ENCODE measurements at regions not wholly inside any gene's neighbourhood (a gene's known extent, or its start where the extent isn't known, plus 50 kb on each side); places are given as distances from the start of the nearest gene placed in this dataset.
"Not testable (repeated sequence)": the region's sequence is repeated elsewhere in the genome, so short reads cannot be mapped to it uniquely, and the experiment has no call there.

- DNase-seq (ENCODE audit: extremely low read depth, low read depth): no peak
- no peak for TF ChIP-seq CTCF (IDR thresholded peaks at IDR 0.05; ENCODE audit: low read depth, low read length)
Measured at GRCh38 chr6:142648036-142648451, 296.9 kb downstream of the HIVEP2 start.

GRCh38 chr6:142648526-142648925 is 296.4 kb downstream of the HIVEP2 start:
- no peak for TF ChIP-seq CTCF (IDR thresholded peaks at IDR 0.05; ENCODE audit: low read depth, low read length)
- no peak for DNase-seq (ENCODE audit: extremely low read depth, low read depth)

GRCh38 chr6:142649438-142650234 is 295.3 kb downstream of the HIVEP2 start:
- not testable (repeated sequence) for DNase-seq (ENCODE audit: extremely low read depth, low read depth)

GRCh38 chr6:142651384-142651783 is 293.6 kb downstream of the HIVEP2 start:
- no peak for DNase-seq (ENCODE audit: extremely low read depth, low read depth)
- TF ChIP-seq CTCF (IDR thresholded peaks at IDR 0.05; ENCODE audit: low read depth, low read length): no peak

GRCh38 chr6:142653710-142654420 is 291.1 kb downstream of the HIVEP2 start:
- TF ChIP-seq CTCF (IDR thresholded peaks at IDR 0.05; ENCODE audit: low read depth, low read length): no peak
- DNase-seq (ENCODE audit: extremely low read depth, low read depth): no peak

- TF ChIP-seq CTCF (IDR thresholded peaks at IDR 0.05; ENCODE audit: low read depth, low read length): no peak
- no peak for DNase-seq (ENCODE audit: extremely low read depth, low read depth)
Measured at GRCh38 chr6:142659661-142660060, 285.3 kb downstream of the HIVEP2 start.

- TF ChIP-seq CTCF (IDR thresholded peaks at IDR 0.05; ENCODE audit: low read depth, low read length): no peak
- no peak for DNase-seq (ENCODE audit: extremely low read depth, low read depth)
Measured at GRCh38 chr6:142665393-142665792, 279.6 kb downstream of the HIVEP2 start.

All from AG09319 (cell line).